Heart right ventricle (tissue), 16 donors: ENCODE measurements at regions not wholly inside any gene's neighbourhood (a gene's known extent, or its start where the extent isn't known, plus 50 kb on each side); places are given as distances from the start of the nearest gene placed in this dataset.

Experiments
- ATAC-seq, 8 donors: fragments of 200-7000 bp; cut with Tn5 transposase; one replicate each; pipeline ENCODE4 v1.9.1; 2020; ENCODE audit warnings: mild to moderate bottlenecking in 8 of 8, moderate library complexity in 8 of 8, moderate number of reproducible peaks in 1 of 8
- DNase-seq, 2 donors: peaks; one replicate each; pipeline ENCODE4 v3.0.0-alpha.2; 2020
- H3K27ac ChIP-seq, 10 donors: fragments of 200-600 bp; sonication (generic) in 2 of 10; one replicate each; pipeline versions ENCODE4 v1.5.0 to v1.8.0; 2020 to 2022; ENCODE audit warnings: mild to moderate bottlenecking in 3 of 10
- H3K27me3 ChIP-seq, 7 donors: fragments of 200-600 bp; one replicate each; pipeline ENCODE4 v1.8.0; 2021 to 2022; ENCODE audit warnings: mild to moderate bottlenecking in 2 of 7
- H3K36me3 ChIP-seq, 9 donors: fragments of 200-600 bp; sonication (generic) in 1 of 9; one replicate each; pipeline versions ENCODE4 v1.5.0 to v1.8.0; 2020 to 2022; ENCODE audit warnings: mild to moderate bottlenecking in 2 of 9
- H3K4me1 ChIP-seq, 9 donors: fragments of 200-600 bp; sonication (generic) in 1 of 9; one replicate each; pipeline versions ENCODE4 v1.5.0 to v1.8.0; 2020 to 2022; ENCODE audit warnings: mild to moderate bottlenecking in 4 of 9
- H3K4me3 ChIP-seq, 10 donors: fragments of 200-600 bp; sonication (generic) in 2 of 10; one replicate each; pipeline versions ENCODE4 v1.5.0 to v1.8.0; 2020 to 2022; ENCODE audit warnings: mild to moderate bottlenecking in 7 of 10, moderate library complexity in 2 of 10
- H3K9me3 ChIP-seq, 11 donors: fragments of 200-600 bp in 10 of 11; sonication (generic) in 2 of 11; one replicate each; pipeline versions ENCODE4 v1.5.0 to v1.8.0; 2013 to 2022; ENCODE audit warnings: mild to moderate bottlenecking in 2 of 11, control low read depth in 1 of 11, moderate library complexity in 1 of 11
- WGBS, 2 donors: extraction: QIAGEN DNeasy Blood & Tissue Kit; methylation state at CpG; one replicate each; pipeline ENCODE4 v1.1.7; 2013; ENCODE audit warnings: inconsistent platforms in 1 of 2; 5-methylcytosine and 5-hydroxymethylcytosine counted together
- intact Hi-C, 10 donors: fragments of 100-400 bp; cut with DNase I; formaldehyde crosslinking; loops; one replicate each; pipeline versions ENCODE4 v1.11.1 to v1.14.2; 2022
- TF ChIP-seq, protein P1 (sequence below), 9 donors: fragments of 200-600 bp; sonication (generic) in 2 of 9; IDR thresholded peaks; one replicate each; pipeline versions ENCODE4 v1.5.0 to v1.8.0; 2021 to 2022; ENCODE audit warnings: antibody characterized with exemption in 9 of 9, mild to moderate bottlenecking in 5 of 9, moderate library complexity in 1 of 9
- donor health status: Arrhythmogenic right ventricular cardiomyopathy.
- donor health status: ischemic (EF 13 %, LVEDD 7.1; RV severe dilation, severe dysfunction).
- donor health status: healthy with polysubstance abuse.
- donor health status: DM: no; HTN: yes; CAD: no.
- donor health status: DM: no; HTN: no; CAD: no.
- donor health status: ischemic (EF 25% LVEDD 6.9; RV normal size, moderate dysfunction).
- donor health status: ischemic (EF 25% LVEDD 5.7; RV mildly dilated, moderate dysfunction).
- donor health status: healthy.
- donor health status: DM: yes; HTN: yes; CAD: no.
- donor health status: Ischemic cardiomyopathy.
- donor health status: ischemic (EF 35%, LVEDD 5.7; RV mildly dilated, moderate dysfunction).
- donor health status: nonischemic (EF 11% LVEDD 7.7; RV severe dilation, severe dysfunction).
- donor health status: DM: yes; HTN: yes; CAD: no.
- donor health status: PGD.
- donor health status: ischemic (EF 29% LVEDD 5.4; RV normal size, mild dysfunction).
- donor health status: nonischemic (EF 23%, LVEDD 6.1; RV moderate dilation, normal function).

DNA sequence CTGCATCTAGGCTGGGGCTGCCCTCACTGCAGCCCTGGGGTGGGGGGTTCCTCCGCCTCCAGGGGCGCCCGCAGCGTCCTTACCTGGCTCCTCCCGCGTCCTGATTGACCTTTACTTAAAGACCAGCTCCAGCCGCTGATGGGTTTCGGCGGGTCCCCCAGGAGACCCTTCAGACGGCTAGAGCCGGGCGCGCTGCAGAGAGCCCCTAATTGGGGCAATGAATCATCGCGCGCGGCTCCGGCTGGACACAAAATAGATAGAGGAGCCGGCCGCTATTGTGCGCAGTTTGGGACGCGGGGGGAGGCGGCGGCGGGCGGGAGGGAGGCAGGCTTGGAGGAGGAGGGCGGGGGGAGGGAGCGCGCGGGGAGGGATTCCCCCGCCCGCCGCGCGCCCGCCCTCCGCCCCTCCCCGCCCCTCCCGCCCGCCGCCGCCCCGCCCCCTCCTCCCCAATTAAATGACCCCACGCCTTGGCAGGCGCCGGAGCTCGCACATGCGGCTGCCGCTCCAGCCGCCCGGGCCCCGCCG lies 56.5 kb upstream of the CIBAR2 start:
- intact Hi-C loops: loop anchor here in 3 of 10 donors (5.0 kb wide), 2 partner anchors 41 to 51 kb away; no protein-coding TSS in a partner anchor
- 2 to 4% methylated on average over 27 to 49 of the region's 54 CpGs for WGBS, 2 donors

DNA sequence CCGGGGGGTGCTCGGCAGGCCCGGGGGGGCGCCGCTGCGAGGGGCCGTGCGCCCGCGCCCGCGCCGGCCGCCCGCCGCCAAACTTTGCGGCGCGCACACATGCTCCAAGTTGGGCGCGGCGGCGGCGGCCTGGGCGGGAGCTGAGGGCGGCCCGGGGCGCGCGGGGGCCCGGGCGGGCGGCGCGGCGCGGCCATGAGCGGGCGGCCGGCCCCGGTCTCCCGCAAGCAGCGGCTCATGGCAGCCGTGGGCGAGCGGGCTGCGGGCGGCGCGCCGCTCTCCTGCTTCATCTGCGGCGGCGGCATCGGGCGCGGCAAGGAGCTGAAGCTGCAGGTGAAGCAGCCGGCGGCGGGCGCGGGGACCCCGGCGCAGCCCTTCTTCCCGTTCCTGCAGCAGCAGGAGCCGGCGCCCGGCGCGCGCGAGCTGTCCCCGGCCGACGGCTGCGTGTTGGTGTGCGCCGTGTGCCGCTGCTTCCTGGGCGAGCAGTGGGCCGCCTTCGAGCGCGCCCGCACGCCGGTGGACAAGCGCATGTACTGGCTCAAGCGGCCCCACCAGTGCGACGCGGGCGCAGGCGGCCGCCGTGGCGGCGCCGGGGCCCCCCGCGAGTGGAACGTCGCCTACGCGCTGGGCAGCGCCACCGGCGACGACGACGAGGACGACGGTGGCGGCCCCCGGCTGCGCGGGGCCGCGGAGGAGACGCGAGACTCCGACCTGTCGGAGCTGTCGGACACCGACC lies 57.2 kb upstream of the CIBAR2 start:
- ATAC-seq (peak in 1 of 8 donors; percentile 4), DNase-seq (no peak)

More for the DNA sequence above, 56.5 kb upstream of the CIBAR2 start:
- TF ChIP-seq, protein P1, sequence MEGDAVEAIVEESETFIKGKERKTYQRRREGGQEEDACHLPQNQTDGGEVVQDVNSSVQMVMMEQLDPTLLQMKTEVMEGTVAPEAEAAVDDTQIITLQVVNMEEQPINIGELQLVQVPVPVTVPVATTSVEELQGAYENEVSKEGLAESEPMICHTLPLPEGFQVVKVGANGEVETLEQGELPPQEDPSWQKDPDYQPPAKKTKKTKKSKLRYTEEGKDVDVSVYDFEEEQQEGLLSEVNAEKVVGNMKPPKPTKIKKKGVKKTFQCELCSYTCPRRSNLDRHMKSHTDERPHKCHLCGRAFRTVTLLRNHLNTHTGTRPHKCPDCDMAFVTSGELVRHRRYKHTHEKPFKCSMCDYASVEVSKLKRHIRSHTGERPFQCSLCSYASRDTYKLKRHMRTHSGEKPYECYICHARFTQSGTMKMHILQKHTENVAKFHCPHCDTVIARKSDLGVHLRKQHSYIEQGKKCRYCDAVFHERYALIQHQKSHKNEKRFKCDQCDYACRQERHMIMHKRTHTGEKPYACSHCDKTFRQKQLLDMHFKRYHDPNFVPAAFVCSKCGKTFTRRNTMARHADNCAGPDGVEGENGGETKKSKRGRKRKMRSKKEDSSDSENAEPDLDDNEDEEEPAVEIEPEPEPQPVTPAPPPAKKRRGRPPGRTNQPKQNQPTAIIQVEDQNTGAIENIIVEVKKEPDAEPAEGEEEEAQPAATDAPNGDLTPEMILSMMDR (IDR thresholded peaks at IDR 0.05): no peak
- H3K27me3 ChIP-seq: peaks cover 0 to 65% (median 0%) of the 10 kb centered on the region in 7 donors
- H3K4me3 ChIP-seq: peak overlapping the region in 9 of 10 donors; percentile 26 to 57 (median 47)
- peak; percentile 11 to 66 (median 42) for ATAC-seq
- H3K27ac ChIP-seq: peak overlapping the region in 8 of 10 donors; percentile 52 to 79 (median 70)
- DNase-seq: peak; percentile 66 to 75
- no peaks in the 10 kb centered on the region for H3K9me3 ChIP-seq
- peaks cover 4 to 82% (median 65%) of the 10 kb centered on the region in 9 donors for H3K4me1 ChIP-seq
- no peaks in the 10 kb centered on the region for H3K36me3 ChIP-seq

DNA sequence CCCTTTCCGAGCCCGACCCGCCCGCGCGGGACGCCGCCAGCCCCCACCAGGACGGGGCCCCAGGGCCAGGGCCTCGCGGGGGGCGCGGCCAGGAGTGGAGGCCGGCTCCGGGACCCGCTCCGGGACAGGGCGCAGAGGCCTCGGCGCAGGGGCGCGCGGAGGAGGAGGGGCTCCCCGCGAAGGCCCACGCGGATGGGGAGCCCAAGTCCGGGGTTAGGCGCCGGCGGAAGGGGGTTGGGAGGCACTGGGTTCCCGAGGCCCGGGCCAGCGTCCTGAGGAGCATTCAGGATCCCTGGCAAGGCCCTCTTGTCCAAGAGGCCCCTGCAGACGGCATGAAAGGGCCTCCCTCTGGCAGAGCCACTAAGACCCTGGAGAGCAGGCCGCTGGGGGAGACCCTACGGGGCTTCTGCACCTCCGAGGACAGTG lies 57.8 kb upstream of the CIBAR2 start:
- TF ChIP-seq, protein P1 (IDR thresholded peaks at IDR 0.05): no peak
- peak overlapping the region in 9 of 10 donors; percentile 43 to 61 (median 51) for H3K4me3 ChIP-seq
- H3K36me3 ChIP-seq: no peaks in the 10 kb centered on the region
- intact Hi-C loops: loop anchor here in 6 of 10 donors (5.0 to 10.0 kb wide), 6 partner anchors 45 to 65 kb away; no protein-coding TSS in a partner anchor
- no peaks in the 10 kb centered on the region for H3K9me3 ChIP-seq
- peaks cover 0 to 65% (median 0%) of the 10 kb centered on the region in 7 donors for H3K27me3 ChIP-seq
- WGBS, 2 donors: 20 to 28% methylated on average over 31 to 38 of the region's 38 CpGs
- peak overlapping the region in 1 of 10 donors; percentile 60 for H3K27ac ChIP-seq
- H3K4me1 ChIP-seq: peaks cover 7 to 87% (median 72%) of the 10 kb centered on the region in 9 donors
- ATAC-seq (peak in 1 of 8 donors; percentile 16), DNase-seq (no peak)

More for the DNA sequence above, 57.2 kb upstream of the CIBAR2 start:
- Histone ChIP-seq H3K27ac (peak overlapping the region in 5 of 10 donors; percentile 39 to 60 (median 51)), H3K36me3 (no peaks in the 10 kb centered on the region), H3K27me3 (peaks cover 0 to 65% (median 0%) of the 10 kb centered on the region in 7 donors), H3K4me1 (peaks cover 7 to 87% (median 72%) of the 10 kb centered on the region in 9 donors), H3K4me3 (peak overlapping the region in 9 of 10 donors; percentile 43 to 61 (median 51)), H3K9me3 (no peaks in the 10 kb centered on the region)
- TF ChIP-seq, protein P1 (IDR thresholded peaks at IDR 0.05): no peak
- intact Hi-C loops: loop anchor here in 8 of 10 donors (5.0 to 10.0 kb wide), 7 partner anchors 42 to 65 kb away; no protein-coding TSS in a partner anchor
- 1% methylated on average over 75 to 116 of the region's 125 CpGs for WGBS, 2 donors

DNA sequence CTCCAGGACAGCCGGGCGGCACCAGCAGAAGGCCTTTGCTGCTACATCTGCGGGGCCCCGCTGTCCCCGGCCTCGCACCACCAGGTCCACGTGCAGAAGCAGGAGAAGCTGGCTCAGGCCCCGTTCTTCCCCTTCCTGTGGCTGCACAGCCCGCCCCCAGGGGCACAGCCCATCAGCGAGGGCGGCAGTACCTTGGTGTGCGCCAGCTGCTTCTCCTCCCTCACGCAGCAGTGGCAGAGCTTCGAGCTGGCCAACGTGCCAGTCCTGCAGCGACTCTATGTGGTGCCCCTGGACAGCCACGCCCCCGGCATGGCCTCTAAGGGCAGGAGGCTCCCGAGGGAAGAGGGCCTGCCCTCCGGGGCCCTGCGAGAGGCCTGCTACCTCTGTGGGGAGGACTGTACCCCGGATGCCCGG lies 58.3 kb upstream of the CIBAR2 start:
- intact Hi-C loops: loop anchor here in 6 of 10 donors (5.0 to 10.0 kb wide), 6 partner anchors 46 to 64 kb away; no protein-coding TSS in a partner anchor
- no peaks in the 10 kb centered on the region for H3K9me3 ChIP-seq
- no peaks in the 10 kb centered on the region for H3K36me3 ChIP-seq
- peaks cover 7 to 88% (median 75%) of the 10 kb centered on the region in 9 donors for H3K4me1 ChIP-seq
- no peak overlapping the region for H3K27ac ChIP-seq
- peak overlapping the region in 7 of 10 donors; percentile 45 to 61 (median 52) for H3K4me3 ChIP-seq
- ATAC-seq: peak in 4 of 8 donors; percentile 7 to 26 (median 16)
- peaks cover 0 to 65% (median 0%) of the 10 kb centered on the region in 7 donors for H3K27me3 ChIP-seq
- TF ChIP-seq, protein P1 (IDR thresholded peaks at IDR 0.05): no peak
- no peak for DNase-seq
- WGBS, 2 donors: 86 to 90% methylated on average over 23 of the region's 23 CpGs
